Endothelial cell of umbilical vein (primary cell): ENCODE measurements at regions not wholly inside any gene's neighbourhood (a gene's known extent, or its start where the extent isn't known, plus 50 kb on each side); places are given as distances from the start of the nearest gene placed in this dataset.

ENCODE experiments used
- CTCF ChIP-seq, 2 donors: IDR thresholded peaks; 1 replicate in 1 of 2; 2 replicates in 1 of 2; pipeline ENCODE4 v1.5.1; 2011; ENCODE audit warnings: low read length in 2 of 2, mild to moderate bottlenecking in 2 of 2, moderate library complexity in 2 of 2, control low read depth in 1 of 2, inconsistent platforms in 1 of 2, low read depth in 1 of 2; ENCODE audit not compliant: insufficient read depth in 1 of 2; ENCODE audit errors: extremely low read depth in 1 of 2
- EZH2 ChIP-seq: IDR thresholded peaks from 2 replicates; pipeline ENCODE4 v1.6.1; 2012; ENCODE audit warnings: borderline replicate concordance, low read depth, mild to moderate bottlenecking, moderate library complexity, low read length, inconsistent platforms; ENCODE audit not compliant: severe bottlenecking
- GATA2 ChIP-seq: IDR thresholded peaks from 2 replicates; pipeline ENCODE4 v1.7.0; 2011; ENCODE audit warnings: low read depth, mild to moderate bottlenecking, moderate library complexity, mixed read lengths, low read length; ENCODE audit not compliant: insufficient read length, insufficient read depth
- JUN ChIP-seq: IDR thresholded peaks from 2 replicates; pipeline ENCODE4 v1.6.1; 2011; ENCODE audit warnings: borderline replicate concordance, low read depth; ENCODE audit not compliant: insufficient read length, insufficient read depth
- MAX ChIP-seq: IDR thresholded peaks from 2 replicates; pipeline ENCODE4 v1.6.1; 2011; ENCODE audit not compliant: insufficient read depth, insufficient read length
- MYC ChIP-seq: IDR thresholded peaks from one replicate; pipeline ENCODE4 v1.6.1; 2011; ENCODE audit warnings: mild to moderate bottlenecking, low read depth, low read length
- POLR2A ChIP-seq: IDR thresholded peaks from 2 replicates; pipeline ENCODE4 v1.6.1; 2012; ENCODE audit warnings: low read depth, mild to moderate bottlenecking, control low read depth, low read length
- POLR2AphosphoS5 ChIP-seq: IDR thresholded peaks from 2 replicates; pipeline ENCODE4 v1.6.1; 2012; ENCODE audit warnings: low read depth, mild to moderate bottlenecking, control low read depth, low read length, moderate library complexity; ENCODE audit not compliant: insufficient read depth

GRCh38 chr16:73400951-73401350, 353.0 kb upstream of the ZFHX3 start:
- TF ChIP-seq POLR2A (no peak), CTCF (IDR thresholded peaks at IDR 0.05; ENCODE audit: extremely low read depth in 1 of 2, insufficient read depth in 1 of 2, low read depth in 1 of 2, low read length in 2 of 2) (no peak), EZH2 (no peak), POLR2AphosphoS5 (no peak), MAX (no peak), MYC (no peak), GATA2 (no peak), JUN (no peak)
